Vagina (tissue), 2 donors: ENCODE measurements at regions not wholly inside any gene's neighbourhood (a gene's known extent, or its start where the extent isn't known, plus 50 kb on each side); places are given as distances from the start of the nearest gene placed in this dataset.
A peak's percentile ranks its signal among the peaks of the same experiment; 100 is the strongest.

Source experiments
- DNase-seq, 2 donors: peaks; one replicate each; pipeline ENCODE4 v3.0.0-alpha.2; 2017; ENCODE audit errors: extremely low spot score in 2 of 2
- H3K27ac ChIP-seq: fragments of 200-600 bp; sonication (generic); one replicate; pipeline ENCODE4 v1.5.1; 2019
- H3K27me3 ChIP-seq: fragments of 200-600 bp; sonication (generic); one replicate; pipeline ENCODE4 v1.5.1; 2019
- H3K36me3 ChIP-seq, 2 donors: fragments of 200-600 bp; sonication (generic); one replicate each; pipeline ENCODE4 v1.5.1; 2017 to 2019
- H3K4me1 ChIP-seq: fragments of 200-600 bp; sonication (generic); one replicate; pipeline ENCODE4 v1.5.1; 2019
- H3K4me3 ChIP-seq, 2 donors: fragments of 200-600 bp; sonication (generic); 1 replicate in 1 of 2; 2 replicates in 1 of 2; pipeline ENCODE4 v1.5.1; 2016 to 2019
- H3K9me3 ChIP-seq: fragments of 200-600 bp; sonication (generic); one replicate; pipeline ENCODE4 v1.5.1; 2019
- CTCF ChIP-seq, 3 experiments: fragments of 450-650 bp in 2 of 3; fragments of 200-600 bp in 1 of 3; sonication (generic) in 1 of 3; IDR thresholded peaks; one replicate each; pipeline ENCODE4 v1.5.1; 2017 to 2019; ENCODE audit warnings: antibody characterized with exemption in 3 of 3, mild to moderate bottlenecking in 2 of 3, moderate library complexity in 2 of 3
- POLR2A ChIP-seq, 2 donors: fragments of 450-650 bp; IDR thresholded peaks; one replicate each; pipeline ENCODE4 v1.6.1; 2017; ENCODE audit warnings: antibody characterized with exemption in 2 of 2, mild to moderate bottlenecking in 2 of 2, moderate library complexity in 2 of 2
- POLR2AphosphoS5 ChIP-seq, 2 donors: sonication (generic); formaldehyde crosslinking; IDR thresholded peaks; one replicate each; pipeline ENCODE4 v1.9.0; 2017; ENCODE audit warnings: antibody characterized with exemption in 2 of 2, mild to moderate bottlenecking in 2 of 2, low read depth in 1 of 2; ENCODE audit not compliant: insufficient read depth in 1 of 2
- intact Hi-C: fragments of 100-400 bp; cut with DNase I; formaldehyde crosslinking; loops from one replicate; pipeline ENCODE4 v1.15.1; 2023

GRCh38 chr3:115239717-115240116 lies 92.6 kb upstream of the ZBTB20 start:
- TF ChIP-seq POLR2A (IDR thresholded peaks at IDR 0.05): no peak
- TF ChIP-seq POLR2AphosphoS5 (IDR thresholded peaks at IDR 0.05; ENCODE audit: insufficient read depth in 1 of 2, low read depth in 1 of 2): peak in 1 of 2 donors; percentile 15
- no peak overlapping the region for H3K27ac ChIP-seq
- no peaks in the 10 kb centered on the region for H3K4me1 ChIP-seq
- no peaks in the 10 kb centered on the region for H3K27me3 ChIP-seq
- H3K4me3 ChIP-seq: no peak overlapping the region
- intact Hi-C loops: no loop called here
- no peaks in the 10 kb centered on the region for H3K36me3 ChIP-seq
- peak in 1 of 2 donors; percentile 87 for DNase-seq
- H3K9me3 ChIP-seq: no peaks in the 10 kb centered on the region

- Histone ChIP-seq H3K36me3 (no peaks in the 10 kb centered on the region), H3K9me3 (no peaks in the 10 kb centered on the region), H3K27me3 (no peaks in the 10 kb centered on the region), H3K4me3 (no peak overlapping the region), H3K27ac (no peak overlapping the region), H3K4me1 (no peaks in the 10 kb centered on the region)
- intact Hi-C loops: no loop called here
- TF ChIP-seq CTCF (IDR thresholded peaks at IDR 0.05) (no peak), POLR2AphosphoS5 (IDR thresholded peaks at IDR 0.05; ENCODE audit: insufficient read depth in 1 of 2, low read depth in 1 of 2) (no peak), POLR2A (IDR thresholded peaks at IDR 0.05) (no peak)
- no peak for DNase-seq
Observed at GRCh38 chr3:115244350-115244749, 97.3 kb upstream of the ZBTB20 start.

- Histone ChIP-seq H3K36me3 (no peaks in the 10 kb centered on the region), H3K27me3 (no peaks in the 10 kb centered on the region), H3K4me1 (no peaks in the 10 kb centered on the region), H3K27ac (no peak overlapping the region), H3K4me3 (no peak overlapping the region), H3K9me3 (no peaks in the 10 kb centered on the region)
- DNase-seq: no peak
- no peak for TF ChIP-seq POLR2AphosphoS5 (IDR thresholded peaks at IDR 0.05; ENCODE audit: insufficient read depth in 1 of 2, low read depth in 1 of 2)
- TF ChIP-seq POLR2A (IDR thresholded peaks at IDR 0.05): no peak
- no peak for TF ChIP-seq CTCF (IDR thresholded peaks at IDR 0.05)
- intact Hi-C loops: no loop called here
Observed at GRCh38 chr3:115245438-115245837, 98.3 kb upstream of the ZBTB20 start.

GRCh38 chr3:115245899-115246298 lies 98.8 kb upstream of the ZBTB20 start:
- no peaks in the 10 kb centered on the region for H3K27me3 ChIP-seq
- H3K27ac ChIP-seq: no peak overlapping the region
- H3K4me1 ChIP-seq: no peaks in the 10 kb centered on the region
- intact Hi-C loops: no loop called here
- no peaks in the 10 kb centered on the region for H3K36me3 ChIP-seq
- H3K9me3 ChIP-seq: no peaks in the 10 kb centered on the region
- no peak for DNase-seq
- H3K4me3 ChIP-seq: no peak overlapping the region
- TF ChIP-seq POLR2A (IDR thresholded peaks at IDR 0.05) (no peak), POLR2AphosphoS5 (IDR thresholded peaks at IDR 0.05; ENCODE audit: insufficient read depth in 1 of 2, low read depth in 1 of 2) (no peak), CTCF (IDR thresholded peaks at IDR 0.05) (no peak)

- H3K27me3 ChIP-seq: no peaks in the 10 kb centered on the region
- no peaks in the 10 kb centered on the region for H3K9me3 ChIP-seq
- no peak overlapping the region for H3K27ac ChIP-seq
- H3K36me3 ChIP-seq: no peaks in the 10 kb centered on the region
- H3K4me3 ChIP-seq: no peak overlapping the region
- no peak for DNase-seq
- TF ChIP-seq POLR2AphosphoS5 (IDR thresholded peaks at IDR 0.05; ENCODE audit: insufficient read depth in 1 of 2, low read depth in 1 of 2): no peak
- TF ChIP-seq CTCF (IDR thresholded peaks at IDR 0.05): no peak
- TF ChIP-seq POLR2A (IDR thresholded peaks at IDR 0.05): no peak
- H3K4me1 ChIP-seq: no peaks in the 10 kb centered on the region
- intact Hi-C loops: no loop called here
Observed at GRCh38 chr3:115246461-115247020, 99.5 kb upstream of the ZBTB20 start.
